GM12864 (cell line): ENCODE measurements at regions not wholly inside any gene's neighbourhood (a gene's known extent, or its start where the extent isn't known, plus 50 kb on each side); places are given as distances from the start of the nearest gene placed in this dataset.

Experiments used
- DNase-seq: peaks from one replicate; pipeline ENCODE4 v3.0.0-alpha.2; 2011; ENCODE audit warnings: low read depth
- H3K4me3 ChIP-seq: 2 replicates; pipeline ENCODE4 v1.5.1; 2011; ENCODE audit warnings: mild to moderate bottlenecking, low read depth, low read length, control low read depth
- CTCF ChIP-seq: IDR thresholded peaks from 2 replicates; pipeline ENCODE4 v1.5.1; 2011; ENCODE audit warnings: low read depth, mild to moderate bottlenecking, moderate library complexity, low read length, control low read depth, inconsistent platforms; ENCODE audit errors: missing control alignments

GRCh38 chr10:33126742-33127141 lies 168.7 kb upstream of the ITGB1 start:
- H3K4me3 ChIP-seq: no peak overlapping the region
- TF ChIP-seq CTCF: no peak
- DNase-seq: no peak

DNA sequence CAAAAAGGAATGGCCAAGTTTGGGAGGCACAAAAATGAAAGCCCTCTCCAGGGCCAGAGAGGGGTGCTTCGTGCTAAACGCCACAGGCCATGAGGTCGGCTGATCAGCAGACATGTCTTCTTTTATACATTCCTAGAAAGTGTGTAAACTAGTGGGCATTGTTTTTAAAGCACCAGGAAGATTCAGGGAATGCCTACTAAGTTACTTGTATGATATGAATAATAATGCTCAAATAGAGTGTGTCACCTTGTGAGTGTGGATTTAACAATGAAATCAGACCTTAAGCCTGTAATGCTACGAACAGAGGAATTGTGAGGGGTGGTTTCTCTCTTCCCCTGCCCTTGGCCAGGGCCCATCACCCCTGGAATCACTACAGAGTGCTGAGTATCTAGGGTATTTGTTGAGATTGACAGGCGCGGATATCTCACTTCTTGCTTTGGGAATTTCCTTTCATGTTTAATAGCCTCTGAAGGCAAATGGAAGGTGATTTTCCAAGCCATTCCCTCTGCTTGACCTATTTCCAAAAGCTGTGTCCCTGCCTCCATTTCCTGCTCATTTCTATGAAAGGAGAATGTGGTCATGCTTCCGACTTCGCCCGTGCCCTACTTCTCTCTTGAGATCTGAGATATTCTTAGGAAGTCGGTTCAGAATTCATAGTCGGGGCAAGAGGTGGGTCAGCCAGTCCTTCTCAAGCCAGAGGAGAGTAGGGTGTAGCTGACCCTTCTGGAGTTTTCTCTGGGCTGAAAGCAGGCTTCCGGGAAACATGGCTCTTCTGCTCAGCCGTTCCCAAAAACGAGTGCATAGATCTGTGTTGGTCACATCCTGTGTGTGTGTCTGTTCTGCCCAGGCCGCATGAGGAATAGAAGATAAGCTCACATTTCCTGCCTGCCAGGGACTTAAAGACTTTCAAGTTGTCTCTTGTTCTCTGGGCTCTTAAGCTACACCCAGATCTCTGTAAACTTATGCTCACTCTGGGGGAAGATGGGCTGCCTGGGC lies 167.8 kb upstream of the ITGB1 start:
- no peak overlapping the region for H3K4me3 ChIP-seq
- TF ChIP-seq CTCF: no peak
- DNase-seq: no peak

- no peak for TF ChIP-seq CTCF
- H3K4me3 ChIP-seq: no peak overlapping the region
- DNase-seq: no peak
These were observed 167.1 kb upstream of the ITGB1 start for GRCh38 chr10:33125111-33125510.

DNA sequence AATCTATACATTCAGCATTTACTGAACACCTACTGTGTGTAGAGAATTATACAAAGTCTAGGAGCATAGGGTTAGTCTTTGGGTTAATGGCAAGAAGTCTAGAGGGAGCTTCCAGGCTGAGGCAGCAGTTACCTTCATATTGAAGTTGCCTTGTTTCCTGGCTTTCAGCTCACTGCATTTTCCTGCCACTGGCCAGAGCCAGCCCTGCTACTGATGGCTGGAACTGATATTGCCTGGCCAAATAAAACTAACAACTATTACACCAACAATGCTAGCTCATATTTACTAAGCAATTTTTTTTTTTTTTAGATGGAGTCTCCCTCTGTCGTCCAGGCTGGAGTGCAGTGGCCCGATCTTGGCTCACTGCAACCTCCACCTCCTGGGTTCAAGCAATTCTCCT lies 165.7 kb upstream of the ITGB1 start:
- TF ChIP-seq CTCF: no peak

GRCh38 chr10:33122014-33122809 lies 164.2 kb upstream of the ITGB1 start:
- H3K4me3 ChIP-seq: no peak overlapping the region
- DNase-seq: no peak
- TF ChIP-seq CTCF: no peak

More for the DNA sequence above, 165.7 kb upstream of the ITGB1 start:
- DNase-seq: no peak
- H3K4me3 ChIP-seq: no peak overlapping the region

DNA sequence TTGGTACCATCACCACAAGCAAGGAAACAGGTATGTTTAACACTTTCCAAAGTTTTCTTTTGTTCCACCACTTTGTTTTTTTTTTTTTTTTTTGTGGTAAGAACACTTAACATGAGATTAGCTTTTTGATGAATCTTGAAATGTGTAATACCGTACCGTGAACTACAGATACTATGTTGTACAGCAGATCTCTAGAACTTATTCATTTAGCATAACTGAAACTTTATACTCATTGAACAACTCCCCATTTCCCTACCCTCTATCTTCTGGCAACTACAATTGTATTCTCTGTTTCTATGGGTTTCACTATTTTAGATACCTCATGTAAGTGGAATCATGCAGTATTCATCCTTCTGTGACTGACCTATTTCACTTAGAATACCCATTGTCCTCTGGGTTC lies 162.7 kb upstream of the ITGB1 start:
- no peak overlapping the region for H3K4me3 ChIP-seq
- no peak for DNase-seq
- TF ChIP-seq CTCF: no peak
